ENCODE measurements at regions not wholly inside any gene's neighbourhood (a gene's known extent, or its start where the extent isn't known, plus 50 kb on each side); places are given as distances from the start of the nearest gene placed in this dataset.
A peak's percentile ranks its signal among the peaks of the same experiment; 100 is the strongest.

GRCh38 chr16:49920397-49920796 is 64.5 kb upstream of the ZNF423 start:
- TF ChIP-seq CTCF (IDR thresholded peaks at IDR 0.05; ENCODE audit: borderline replicate concordance, insufficient read depth, low read depth, low read length), result no peak
- no peak overlapping the region for H3K4me3 ChIP-seq (ENCODE audit: low read depth, low read length)

GRCh38 chr16:49921106-49921505 is 65.2 kb upstream of the ZNF423 start:
- no peak for TF ChIP-seq CTCF (IDR thresholded peaks at IDR 0.05; ENCODE audit: borderline replicate concordance, insufficient read depth, low read depth, low read length)
- no peak overlapping the region for H3K4me3 ChIP-seq (ENCODE audit: low read depth, low read length)

GRCh38 chr16:49921791-49922456 is 66.0 kb upstream of the ZNF423 start:
- TF ChIP-seq CTCF (IDR thresholded peaks at IDR 0.05; ENCODE audit: borderline replicate concordance, insufficient read depth, low read depth, low read length), result peak; percentile 79
- no peak overlapping the region for H3K4me3 ChIP-seq (ENCODE audit: low read depth, low read length)

GRCh38 chr16:49923411-49923810 is 67.5 kb upstream of the ZNF423 start:
- no peak for TF ChIP-seq CTCF (IDR thresholded peaks at IDR 0.05; ENCODE audit: borderline replicate concordance, insufficient read depth, low read depth, low read length)

GRCh38 chr16:49924078-49924477 is 68.2 kb upstream of the ZNF423 start:
- no peak overlapping the region for H3K4me3 ChIP-seq (ENCODE audit: low read depth, low read length)
- no peak for TF ChIP-seq CTCF (IDR thresholded peaks at IDR 0.05; ENCODE audit: borderline replicate concordance, insufficient read depth, low read depth, low read length)

More at GRCh38 chr16:49923411-49923810, 67.5 kb upstream of the ZNF423 start:
- H3K4me3 ChIP-seq (ENCODE audit: low read depth, low read length), result no peak overlapping the region

- no peak for TF ChIP-seq CTCF (IDR thresholded peaks at IDR 0.05; ENCODE audit: borderline replicate concordance, insufficient read depth, low read depth, low read length)
- no peak overlapping the region for H3K4me3 ChIP-seq (ENCODE audit: low read depth, low read length)
These were observed 71.0 kb upstream of the ZNF423 start for GRCh38 chr16:49926941-49927340.

Data from GM12875 (cell line).